ENCODE measurements at regions not wholly inside any gene's neighbourhood (a gene's known extent, or its start where the extent isn't known, plus 50 kb on each side); places are given as distances from the start of the nearest gene placed in this dataset.

- ATAC-seq: no peak
Observed at GRCh38 chr14:42123526-42123925, 516.9 kb downstream of the LRFN5 start.

GRCh38 chr14:42113358-42114069 lies 506.8 kb downstream of the LRFN5 start:
- DNase-seq (no peak), ATAC-seq (no peak)

More at GRCh38 chr14:42123526-42123925, 516.9 kb downstream of the LRFN5 start:
- DNase-seq: no peak

GRCh38 chr14:42112108-42112507 lies 505.4 kb downstream of the LRFN5 start:
- DNase-seq: no peak
- no peak for ATAC-seq

- ATAC-seq: no peak
- DNase-seq: no peak
Observed at GRCh38 chr14:42111355-42111754, 504.7 kb downstream of the LRFN5 start.

GRCh38 chr14:42110167-42110566 lies 503.5 kb downstream of the LRFN5 start:
- no peak for ATAC-seq

GRCh38 chr14:42095155-42095554 lies 488.5 kb downstream of the LRFN5 start:
- no peak for DNase-seq
- no peak for ATAC-seq

More at GRCh38 chr14:42110167-42110566, 503.5 kb downstream of the LRFN5 start:
- DNase-seq: no peak

- DNase-seq: no peak
- no peak for ATAC-seq
Observed at GRCh38 chr14:42090122-42090521, 483.4 kb downstream of the LRFN5 start.

GRCh38 chr14:42079911-42080310 lies 473.2 kb downstream of the LRFN5 start:
- no peak for ATAC-seq

GRCh38 chr14:42078345-42078744 lies 471.7 kb downstream of the LRFN5 start:
- no peak for DNase-seq
- no peak for ATAC-seq

More at GRCh38 chr14:42079911-42080310, 473.2 kb downstream of the LRFN5 start:
- no peak for DNase-seq

GRCh38 chr14:42070031-42070430 lies 463.4 kb downstream of the LRFN5 start:
- ATAC-seq: no peak
- no peak for DNase-seq

GRCh38 chr14:42057111-42057510 lies 450.4 kb downstream of the LRFN5 start:
- DNase-seq (no peak), ATAC-seq (no peak)

- ATAC-seq: no peak
- no peak for DNase-seq
Observed at GRCh38 chr14:42047421-42048055, 440.9 kb downstream of the LRFN5 start.

GRCh38 chr14:42045383-42045782 lies 438.7 kb downstream of the LRFN5 start:
- no peak for ATAC-seq
- DNase-seq: no peak

- no peak for ATAC-seq
- DNase-seq: no peak
Observed at GRCh38 chr14:42028607-42029006, 421.9 kb downstream of the LRFN5 start.

GRCh38 chr14:42027271-42027670 lies 420.6 kb downstream of the LRFN5 start:
- DNase-seq: no peak
- no peak for ATAC-seq

GRCh38 chr14:42023452-42023851 lies 416.8 kb downstream of the LRFN5 start:
- ATAC-seq: no peak
- no peak for DNase-seq

GRCh38 chr14:42014301-42014700 lies 407.6 kb downstream of the LRFN5 start:
- DNase-seq (no peak), ATAC-seq (no peak)

GRCh38 chr14:42013559-42013958 lies 406.9 kb downstream of the LRFN5 start:
- ATAC-seq (no peak), DNase-seq (no peak)

GRCh38 chr14:42013153-42013552 lies 406.5 kb downstream of the LRFN5 start:
- no peak for ATAC-seq
- DNase-seq: no peak

- DNase-seq (no peak), ATAC-seq (no peak)
Observed at GRCh38 chr14:42011221-42011620, 404.5 kb downstream of the LRFN5 start.

GRCh38 chr14:42004321-42004720 lies 397.6 kb downstream of the LRFN5 start:
- DNase-seq (no peak), ATAC-seq (no peak)

GRCh38 chr14:42002141-42002540 lies 395.5 kb downstream of the LRFN5 start:
- DNase-seq (no peak), ATAC-seq (no peak)

GRCh38 chr14:42001431-42001830 lies 394.8 kb downstream of the LRFN5 start:
- DNase-seq (no peak), ATAC-seq (no peak)

- no peak for DNase-seq
- ATAC-seq: no peak
Observed at GRCh38 chr14:42000450-42000849, 393.8 kb downstream of the LRFN5 start.
